SK-N-SH (cell line): ENCODE measurements at regions not wholly inside any gene's neighbourhood (a gene's known extent, or its start where the extent isn't known, plus 50 kb on each side); places are given as distances from the start of the nearest gene placed in this dataset.

Experiments used
- CTCF ChIA-PET: fragments of 300-600, 350-600 bp; formaldehyde crosslinking; extraction: SDS; loops from one replicate; lab custom pipeline; 2021; lab: Yijun Ruan, JAX
- POLR2A ChIA-PET: fragments of 350-600 bp; sonication (Branson Sonifier 250); formaldehyde crosslinking; extraction: SDS; loops from one replicate; lab custom pipeline; 2020; ENCODE audit warnings: antibody characterized with exemption, inconsistent platforms; lab: Yijun Ruan, JAX
- DNase-seq: peaks from one replicate; pipeline ENCODE4 v3.0.0; 2012
- H2AFZ ChIP-seq: fragments of 200-600 bp; sonication (generic); 2 replicates; pipeline ENCODE4 v1.8.1; 2016; ENCODE audit warnings: antibody characterized with exemption, mild to moderate bottlenecking, low read depth
- H3F3A ChIP-seq: fragments of 200-600 bp; sonication (generic); replicated peaks from 2 replicates; pipeline ENCODE3; 2016; ENCODE audit warnings: antibody characterized with exemption, mild to moderate bottlenecking; ENCODE audit not compliant: insufficient read depth
- H3K27ac ChIP-seq, 2 experiments: fragments of 200-500 bp in 1 of 2; fragments of 200-600 bp in 1 of 2; sonication (Bioruptor generic) in 1 of 2; sonication (generic), shearing (Covaris generic) in 1 of 2; 2 replicates each; pipeline versions ENCODE4 v1.5.1 to v1.6.1; 2014 to 2016; ENCODE audit warnings: low read depth in 2 of 2, inconsistent platforms in 1 of 2, low read length in 1 of 2, mild to moderate bottlenecking in 1 of 2, mixed read lengths in 1 of 2
- H3K27me3 ChIP-seq: fragments of 200-600 bp; sonication (generic), shearing (Covaris generic); 2 replicates; pipeline ENCODE4 v1.6.1; 2016; ENCODE audit warnings: mixed run types; ENCODE audit not compliant: insufficient read depth
- H3K36me3 ChIP-seq, 2 experiments: fragments of 200-500 bp in 1 of 2; fragments of 200-600 bp in 1 of 2; sonication (Bioruptor generic) in 1 of 2; sonication (generic) in 1 of 2; replicated peaks in 1 of 2; 2 replicates each; pipeline versions ENCODE3 to v1.5.1; 2014 to 2016; ENCODE audit warnings: low read length in 1 of 2, mild to moderate bottlenecking in 1 of 2; ENCODE audit not compliant: insufficient read depth in 2 of 2, control insufficient read depth in 1 of 2
- H3K4me1 ChIP-seq, 2 experiments: fragments of 200-500 bp in 1 of 2; fragments of 200-600 bp in 1 of 2; sonication (Bioruptor generic) in 1 of 2; sonication (generic), shearing (Covaris generic) in 1 of 2; 2 replicates each; pipeline versions ENCODE4 v1.5.1 to v1.6.1; 2014 to 2016; ENCODE audit warnings: low read depth in 1 of 2, low read length in 1 of 2, mixed run types in 1 of 2; ENCODE audit not compliant: insufficient read depth in 2 of 2, control insufficient read depth in 1 of 2
- H3K4me2 ChIP-seq: fragments of 200-600 bp; sonication (generic), shearing (Covaris generic); 2 replicates; pipeline ENCODE4 v1.6.1; 2017; ENCODE audit warnings: mixed run types
- H3K4me3 ChIP-seq, 2 experiments: fragments of 200-500 bp in 1 of 2; fragments of 200-600 bp in 1 of 2; sonication (Bioruptor generic) in 1 of 2; sonication (generic), shearing (Covaris generic) in 1 of 2; 2 replicates each; pipeline versions ENCODE4 v1.5.1 to v1.8.1; 2014 to 2016; ENCODE audit warnings: low read depth in 2 of 2, inconsistent platforms in 1 of 2, low read length in 1 of 2, mild to moderate bottlenecking in 1 of 2, mixed read lengths in 1 of 2, moderate library complexity in 1 of 2
- H3K79me2 ChIP-seq: fragments of 200-600 bp; sonication (generic); 2 replicates; pipeline ENCODE4 v1.8.1; 2017; ENCODE audit warnings: mild to moderate bottlenecking; ENCODE audit not compliant: insufficient read depth
- H3K9ac ChIP-seq: fragments of 200-600 bp; sonication (generic); 2 replicates; pipeline ENCODE4 v1.6.1; 2017; ENCODE audit warnings: mixed run types
- H3K9me2 ChIP-seq: fragments of 200-600 bp; sonication (generic); 2 replicates; pipeline ENCODE4 v1.6.1; 2017; ENCODE audit warnings: mixed run types
- H3K9me3 ChIP-seq: fragments of 200-600 bp; sonication (generic); 2 replicates; pipeline ENCODE4 v1.6.1; 2017; ENCODE audit warnings: mixed run types, mild to moderate bottlenecking, moderate library complexity
- H4K20me1 ChIP-seq: fragments of 200-600 bp; sonication (generic); 2 replicates; pipeline ENCODE4 v1.6.1; 2017; ENCODE audit warnings: mild to moderate bottlenecking, mixed run types; ENCODE audit not compliant: insufficient read depth
- CHD2 ChIP-seq: fragments of 150-350 bp; IDR thresholded peaks from 2 replicates; pipeline ENCODE4 v1.6.1; 2018; ENCODE audit warnings: low read length; ENCODE audit not compliant: partially characterized antibody
- ELF1 ChIP-seq: IDR thresholded peaks from 2 replicates; pipeline ENCODE4 v1.4.0; 2012
- FOSL2 ChIP-seq: IDR thresholded peaks from 2 replicates; pipeline ENCODE4 v1.4.0; 2012; ENCODE audit warnings: low read depth, mild to moderate bottlenecking, moderate library complexity, borderline replicate concordance
- FOXM1 ChIP-seq: IDR thresholded peaks from 2 replicates; pipeline ENCODE4 v1.4.0; 2012; ENCODE audit warnings: low read depth, mild to moderate bottlenecking
- JUND ChIP-seq: IDR thresholded peaks from 2 replicates; pipeline ENCODE4 v1.4.0; 2012
- NFIC ChIP-seq: IDR thresholded peaks from 2 replicates; pipeline ENCODE4 v1.4.0; 2012; ENCODE audit warnings: borderline replicate concordance
- NRF1 ChIP-seq: IDR thresholded peaks from 2 replicates; pipeline ENCODE4 v1.6.1; 2012; ENCODE audit warnings: low read depth, mild to moderate bottlenecking, low read length
- RAD21 ChIP-seq: IDR thresholded peaks from 2 replicates; pipeline ENCODE4 v1.6.1; 2012; ENCODE audit warnings: mild to moderate bottlenecking, low read length
- RCOR1 ChIP-seq: fragments of 150-350 bp; IDR thresholded peaks from 2 replicates; pipeline ENCODE4 v1.6.1; 2017; ENCODE audit warnings: antibody characterized with exemption, low read length
- REST ChIP-seq: IDR thresholded peaks from 2 replicates; pipeline ENCODE4 v1.6.1; 2012; ENCODE audit warnings: mild to moderate bottlenecking, low read depth, low read length, moderate library complexity
- RFX5 ChIP-seq: IDR thresholded peaks from 2 replicates; pipeline ENCODE4 v1.6.1; 2012; ENCODE audit warnings: mild to moderate bottlenecking, improper control_type of control experiment, low read length
- RXRA ChIP-seq: IDR thresholded peaks from 2 replicates; pipeline ENCODE4 v1.4.0; 2012; ENCODE audit warnings: low read depth, mild to moderate bottlenecking, borderline replicate concordance
- SMC3 ChIP-seq: IDR thresholded peaks from 2 replicates; pipeline ENCODE4 v1.6.1; 2012; ENCODE audit warnings: low read depth, low read length, improper control_type of control experiment
- TAF1 ChIP-seq: IDR thresholded peaks from 2 replicates; pipeline ENCODE4 v1.6.1; 2012; ENCODE audit warnings: low read depth, mild to moderate bottlenecking, low read length, moderate library complexity, borderline replicate concordance
- TCF12 ChIP-seq: IDR thresholded peaks from 2 replicates; pipeline ENCODE4 v1.4.0; 2012
- TEAD4 ChIP-seq: IDR thresholded peaks from 2 replicates; pipeline ENCODE4 v1.4.0; 2012; ENCODE audit warnings: mild to moderate bottlenecking, borderline replicate concordance; ENCODE audit not compliant: insufficient read depth
- YY1 ChIP-seq: IDR thresholded peaks from 2 replicates; pipeline ENCODE4 v1.4.0; 2012; ENCODE audit warnings: low read depth, mild to moderate bottlenecking
- WGBS: methylation state at CpG from one replicate; pipeline ENCODE4 v1.1.6; 2017; ENCODE audit warnings: low lambda C conversion rate; 5-methylcytosine and 5-hydroxymethylcytosine counted together
- TF ChIP-seq, protein P1 (sequence below): IDR thresholded peaks from 2 replicates; pipeline ENCODE4 v1.4.0; 2012; ENCODE audit warnings: low read depth
- TF ChIP-seq, protein P2 (sequence below): IDR thresholded peaks from 2 replicates; pipeline ENCODE4 v1.4.0; 2012; ENCODE audit warnings: low read depth, borderline replicate concordance

DNA sequence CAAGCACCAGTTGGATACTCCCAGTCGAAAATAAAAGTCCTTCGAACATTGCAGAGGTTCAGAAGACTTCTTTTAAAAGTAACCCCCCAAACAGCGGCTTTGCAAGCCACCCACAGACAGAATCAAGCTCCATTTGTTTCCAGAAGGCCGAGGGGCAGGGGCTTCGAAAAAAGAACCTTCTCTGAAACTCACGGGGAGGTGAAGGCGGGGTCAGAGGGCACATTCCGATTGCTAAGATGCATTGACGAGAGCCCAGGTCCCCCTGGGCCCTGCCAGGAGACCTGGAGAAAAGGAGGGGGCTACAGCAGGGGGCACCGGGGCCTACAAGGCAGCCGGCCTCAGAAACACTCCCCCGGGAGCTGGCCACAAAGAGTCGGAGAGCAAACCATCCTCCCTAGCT, 306.8 kb downstream of the MN1 start:
- TF ChIP-seq ELF1 (no peak), NFIC (no peak), RXRA (no peak), FOXM1 (no peak), TAF1 (no peak), RFX5 (no peak), FOSL2 (no peak), YY1 (no peak), NRF1 (no peak), TCF12 (no peak), REST (no peak), RCOR1 (no peak), SMC3 (no peak), CHD2 (no peak), JUND (no peak), RAD21 (no peak), TEAD4 (no peak)
- TF ChIP-seq, protein P1, sequence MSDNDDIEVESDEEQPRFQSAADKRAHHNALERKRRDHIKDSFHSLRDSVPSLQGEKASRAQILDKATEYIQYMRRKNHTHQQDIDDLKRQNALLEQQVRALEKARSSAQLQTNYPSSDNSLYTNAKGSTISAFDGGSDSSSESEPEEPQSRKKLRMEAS = no peak
- TF ChIP-seq, protein P2, sequence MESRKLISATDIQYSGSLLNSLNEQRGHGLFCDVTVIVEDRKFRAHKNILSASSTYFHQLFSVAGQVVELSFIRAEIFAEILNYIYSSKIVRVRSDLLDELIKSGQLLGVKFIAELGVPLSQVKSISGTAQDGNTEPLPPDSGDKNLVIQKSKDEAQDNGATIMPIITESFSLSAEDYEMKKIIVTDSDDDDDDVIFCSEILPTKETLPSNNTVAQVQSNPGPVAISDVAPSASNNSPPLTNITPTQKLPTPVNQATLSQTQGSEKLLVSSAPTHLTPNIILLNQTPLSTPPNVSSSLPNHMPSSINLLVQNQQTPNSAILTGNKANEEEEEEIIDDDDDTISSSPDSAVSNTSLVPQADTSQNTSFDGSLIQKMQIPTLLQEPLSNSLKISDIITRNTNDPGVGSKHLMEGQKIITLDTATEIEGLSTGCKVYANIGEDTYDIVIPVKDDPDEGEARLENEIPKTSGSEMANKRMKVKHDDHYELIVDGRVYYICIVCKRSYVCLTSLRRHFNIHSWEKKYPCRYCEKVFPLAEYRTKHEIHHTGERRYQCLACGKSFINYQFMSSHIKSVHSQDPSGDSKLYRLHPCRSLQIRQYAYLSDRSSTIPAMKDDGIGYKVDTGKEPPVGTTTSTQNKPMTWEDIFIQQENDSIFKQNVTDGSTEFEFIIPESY = no peak
- TF ChIP-seq, all 33 proteins: peak for 0
- Histone ChIP-seq H3K27me3 (no peaks in the 10 kb centered on the region), H4K20me1 (no peaks in the 10 kb centered on the region), H2AFZ (no peak overlapping the region), H3K79me2 (no peaks in the 10 kb centered on the region), H3K9me2 (no peaks in the 10 kb centered on the region), H3F3A (no peaks in the 10 kb centered on the region), H3K4me1 (peaks cover 0 to 4% of the 10 kb centered on the region in 2 experiments; a peak in 1 of 4 replicates), H3K4me2 (no peak overlapping the region), H3K36me3 (no peaks in the 10 kb centered on the region), H3K9me3 (no peaks in the 10 kb centered on the region), H3K9ac (no peak overlapping the region), H3K27ac (no peak overlapping the region), H3K4me3 (no peak overlapping the region)
- 89% methylated on average over 12 of the region's 13 CpGs for WGBS
- no peak for DNase-seq
- CTCF ChIA-PET = interaction anchor here (1.1 kb wide), 1 partner anchor 17 kb away, joined by 3 read pairs; no protein-coding TSS in a partner anchor
- POLR2A ChIA-PET = interaction anchor here (0.6 kb wide), 1 partner anchor 1215 kb away, joined by 3 read pairs; no protein-coding TSS in a partner anchor
